NCI-H1417 treated with DMSO at 0.1 percent for 48 hours (cell line): ENCODE measurements at regions not wholly inside any gene's neighbourhood (a gene's known extent, or its start where the extent isn't known, plus 50 kb on each side); places are given as distances from the start of the nearest gene placed in this dataset.

Experiments
- DNase-seq: peaks from one replicate; lab custom pipeline; 2025; lab: John Stamatoyannopoulos, UW

DNA sequence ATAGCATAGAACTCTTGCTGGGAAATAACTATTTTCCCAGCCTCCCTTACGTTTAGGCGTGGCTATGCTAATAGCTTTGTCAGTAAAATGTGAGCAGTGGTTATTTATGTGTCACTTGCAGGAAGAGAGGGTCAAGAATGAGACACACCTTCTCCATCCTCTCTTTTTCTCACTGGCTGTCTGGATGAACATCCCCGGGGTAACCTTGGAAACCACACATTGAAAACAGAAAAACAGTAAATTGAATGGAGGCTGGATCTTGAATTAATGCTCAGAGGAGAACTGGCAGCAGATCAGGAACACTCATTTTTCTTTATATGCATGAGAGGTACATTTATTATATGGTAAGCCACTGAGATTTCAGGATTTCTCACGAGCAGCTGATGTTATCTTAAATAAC, 127.6 kb downstream of the DNAJB9 start:
- DNase-seq, result no peak

DNA sequence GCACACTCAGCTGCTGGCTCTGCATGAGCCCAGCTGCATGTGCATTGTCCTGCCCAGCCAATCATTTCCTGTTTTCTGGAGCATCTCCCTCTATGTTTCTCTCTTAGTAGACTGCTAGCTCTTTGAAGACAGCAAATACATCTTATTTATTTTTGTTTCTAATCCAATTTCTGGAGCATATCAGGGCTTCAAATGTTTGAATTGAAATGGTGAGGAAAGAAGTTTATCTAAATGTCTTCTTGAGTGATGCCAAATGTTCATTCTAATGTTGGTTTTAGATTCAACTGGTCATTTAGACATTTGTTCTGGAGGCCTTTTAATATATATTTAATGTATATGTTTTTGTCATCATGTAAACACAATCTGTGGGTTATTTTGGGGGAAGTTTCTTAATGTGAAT, 141.9 kb downstream of the DNAJB9 start:
- DNase-seq, result no peak

DNA sequence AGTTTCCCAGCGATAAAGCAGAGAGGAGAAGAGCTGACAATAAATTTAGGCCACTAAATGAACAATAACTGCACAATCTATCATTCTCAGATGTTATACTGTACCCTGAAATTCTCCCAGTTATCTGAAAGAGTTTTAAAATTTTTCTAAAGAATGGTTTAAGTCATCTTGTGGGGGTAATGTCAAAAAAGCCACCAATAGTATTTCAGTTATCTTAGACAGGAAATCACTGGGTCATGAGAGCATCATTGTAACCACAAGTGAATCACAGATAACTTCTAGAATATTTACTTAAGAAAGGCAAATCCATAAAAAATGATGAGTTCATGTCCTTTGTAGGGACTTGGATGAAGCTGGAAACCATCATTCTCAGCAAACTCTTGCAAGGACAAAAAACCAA, 147.1 kb downstream of the DNAJB9 start:
- DNase-seq, result no peak

DNA sequence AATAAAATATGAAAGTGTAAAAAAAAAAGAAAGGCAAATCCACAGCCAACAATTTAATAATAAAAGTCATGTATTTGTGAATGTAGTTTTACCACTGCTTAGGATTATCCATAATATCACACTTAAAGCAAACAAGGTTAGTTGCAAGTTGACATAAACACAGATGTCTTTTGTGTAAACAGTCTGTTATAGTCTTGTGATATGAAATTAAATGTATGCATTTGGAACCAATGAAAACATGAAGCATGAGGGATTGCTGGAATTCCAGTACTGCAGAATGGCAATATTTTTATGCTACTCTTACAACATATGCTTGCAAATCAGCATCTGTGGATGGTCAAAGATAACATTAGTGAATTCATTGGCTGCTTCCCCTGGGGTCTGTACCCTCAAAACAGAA, 148.1 kb downstream of the DNAJB9 start:
- no peak for DNase-seq

DNA sequence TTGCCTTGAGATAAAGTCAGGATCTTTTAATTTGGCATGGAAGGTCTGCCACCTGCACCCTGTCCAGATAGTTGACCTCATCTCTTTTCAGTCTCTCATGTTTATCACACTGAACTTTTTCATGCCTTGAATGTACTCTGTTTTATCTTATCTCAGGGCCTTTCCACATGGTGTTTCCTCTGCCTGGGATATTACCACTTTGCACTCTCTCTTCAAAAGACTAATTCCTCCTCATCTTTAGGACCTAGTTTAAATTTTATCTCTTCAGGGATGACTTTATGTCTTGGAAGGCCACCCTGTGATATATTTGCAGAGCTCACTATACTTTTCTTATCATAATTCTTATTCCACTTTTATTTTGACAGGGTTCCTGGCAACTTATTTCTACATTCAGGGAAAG, 150.0 kb downstream of the DNAJB9 start:
- DNase-seq, result no peak

DNA sequence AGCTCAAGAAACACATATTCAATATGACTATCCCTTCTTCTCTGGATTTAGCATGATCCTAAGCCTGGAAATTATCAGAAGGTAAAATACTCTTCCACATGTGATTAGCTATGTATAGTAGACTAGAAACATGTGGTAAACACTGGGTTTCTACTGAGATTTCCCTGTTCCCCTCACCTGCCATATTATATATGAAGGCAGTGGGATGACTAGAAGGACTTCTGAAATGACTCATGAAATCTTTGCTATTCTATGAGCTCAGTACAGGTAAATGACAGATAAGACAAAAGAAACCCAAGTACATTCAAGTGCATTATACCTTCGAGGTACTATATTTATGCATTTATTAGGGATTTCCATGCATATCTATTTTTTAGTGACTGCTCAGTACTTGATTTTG, 152.9 kb downstream of the DNAJB9 start:
- no peak for DNase-seq

DNA sequence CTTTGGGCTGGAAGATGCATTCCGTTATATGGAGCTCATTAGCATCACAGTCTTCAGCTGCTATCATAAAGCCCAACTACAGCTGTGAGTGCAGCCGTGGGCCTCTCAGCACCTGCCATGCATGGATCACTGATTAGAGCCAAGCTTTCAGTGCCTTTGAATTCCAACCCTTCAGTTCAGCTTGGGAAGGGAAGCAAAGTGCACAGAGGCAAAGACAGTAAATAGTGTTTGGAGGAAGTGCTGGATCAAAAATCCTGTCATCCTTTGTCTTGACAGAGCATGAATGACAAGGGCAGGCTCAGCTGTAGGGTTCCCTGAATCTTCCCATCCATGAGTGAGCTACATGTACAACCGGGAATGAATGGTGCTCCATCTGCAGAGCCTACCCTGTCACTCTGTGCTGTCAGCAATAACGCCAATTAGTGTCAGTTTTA, 153.7 kb downstream of the DNAJB9 start:
- no peak for DNase-seq

DNA sequence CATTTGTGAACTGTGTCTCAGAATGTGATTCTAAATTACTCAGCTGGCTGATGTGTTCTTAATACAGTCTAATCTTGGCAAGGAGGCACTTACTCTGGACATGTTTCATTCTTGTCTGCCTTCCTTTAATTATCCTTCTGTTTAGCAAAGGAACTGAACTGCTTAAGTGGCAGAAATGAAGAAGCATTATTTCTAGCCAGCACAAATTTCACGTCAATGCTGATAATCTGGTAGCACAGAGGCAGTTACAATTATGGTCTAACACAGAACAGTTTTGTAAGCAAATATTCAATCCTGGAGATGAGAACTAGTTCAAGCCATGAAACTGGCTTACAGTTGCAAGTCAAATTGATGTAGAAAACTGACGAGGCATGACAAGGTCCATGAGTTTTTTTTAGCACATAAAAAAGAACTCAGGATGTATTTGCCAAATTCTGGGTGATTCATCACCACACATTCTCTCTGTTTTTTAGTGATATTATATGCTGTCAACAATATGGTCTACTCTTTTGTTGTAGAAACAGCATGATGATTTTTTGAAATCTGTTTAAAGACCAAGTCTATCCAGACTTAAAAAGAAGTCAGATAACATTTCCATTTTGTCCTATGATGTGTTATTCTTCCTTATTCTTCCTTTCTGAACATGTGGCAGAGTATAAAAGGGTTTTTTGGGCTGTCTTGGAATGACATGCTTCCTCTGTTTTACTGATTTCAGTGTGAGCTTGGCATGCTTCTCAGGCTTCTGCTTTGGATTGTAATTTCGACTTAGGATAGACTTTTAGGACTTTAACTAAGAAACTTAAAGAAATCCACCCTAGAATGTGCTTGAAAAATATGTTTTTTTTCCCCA, 154.8 kb downstream of the DNAJB9 start:
- DNase-seq, result no peak

DNA sequence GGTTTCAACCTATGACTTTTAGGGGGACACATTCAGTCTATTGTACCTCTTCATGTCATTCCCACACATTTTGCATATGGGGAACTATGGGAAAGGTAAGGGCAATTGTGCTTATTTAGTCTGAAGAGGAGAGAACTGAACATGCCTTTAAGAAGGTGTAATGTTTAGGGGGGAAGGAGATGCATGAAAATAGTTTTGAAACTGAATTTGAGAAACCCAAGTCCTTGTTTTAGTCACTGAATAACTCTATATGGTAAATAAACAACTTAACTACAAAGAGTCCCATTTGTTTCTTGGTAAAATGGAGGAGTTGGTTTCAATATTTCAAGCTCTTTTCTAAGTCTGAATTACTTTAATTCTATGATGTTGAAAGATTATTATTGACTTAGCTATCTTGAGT, 166.1 kb downstream of the DNAJB9 start:
- no peak for DNase-seq

DNA sequence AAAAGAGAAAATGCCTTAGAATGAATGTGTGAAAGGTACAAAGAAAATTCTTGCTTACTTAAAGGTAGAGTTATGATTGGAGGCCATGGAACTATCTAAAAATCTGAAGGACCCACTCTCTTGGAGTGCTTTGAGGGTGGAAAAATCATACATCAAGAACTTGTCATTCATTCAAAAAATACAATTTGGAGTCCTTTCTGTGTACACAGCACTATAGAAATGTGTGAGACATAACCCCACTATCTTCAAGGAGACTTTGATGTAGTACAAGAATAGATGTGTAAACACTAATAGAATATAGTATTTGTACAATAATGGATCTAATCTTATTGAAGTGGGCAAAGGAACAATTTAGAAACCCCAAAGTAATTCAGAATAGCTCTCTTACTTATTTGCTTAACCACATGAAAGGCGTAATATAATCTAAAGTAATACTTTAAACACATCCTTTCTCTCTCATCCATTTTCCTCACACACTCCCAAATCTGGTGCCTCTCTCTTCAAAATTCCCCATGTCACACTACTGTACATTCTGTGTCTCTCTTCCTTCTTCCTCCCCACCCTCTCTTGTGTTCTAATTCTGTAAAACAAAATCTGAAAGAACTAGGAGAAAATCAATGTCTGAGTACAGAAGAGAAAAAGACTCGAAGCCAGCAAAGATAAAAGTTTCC, 166.7 kb downstream of the DNAJB9 start:
- no peak for DNase-seq

DNA sequence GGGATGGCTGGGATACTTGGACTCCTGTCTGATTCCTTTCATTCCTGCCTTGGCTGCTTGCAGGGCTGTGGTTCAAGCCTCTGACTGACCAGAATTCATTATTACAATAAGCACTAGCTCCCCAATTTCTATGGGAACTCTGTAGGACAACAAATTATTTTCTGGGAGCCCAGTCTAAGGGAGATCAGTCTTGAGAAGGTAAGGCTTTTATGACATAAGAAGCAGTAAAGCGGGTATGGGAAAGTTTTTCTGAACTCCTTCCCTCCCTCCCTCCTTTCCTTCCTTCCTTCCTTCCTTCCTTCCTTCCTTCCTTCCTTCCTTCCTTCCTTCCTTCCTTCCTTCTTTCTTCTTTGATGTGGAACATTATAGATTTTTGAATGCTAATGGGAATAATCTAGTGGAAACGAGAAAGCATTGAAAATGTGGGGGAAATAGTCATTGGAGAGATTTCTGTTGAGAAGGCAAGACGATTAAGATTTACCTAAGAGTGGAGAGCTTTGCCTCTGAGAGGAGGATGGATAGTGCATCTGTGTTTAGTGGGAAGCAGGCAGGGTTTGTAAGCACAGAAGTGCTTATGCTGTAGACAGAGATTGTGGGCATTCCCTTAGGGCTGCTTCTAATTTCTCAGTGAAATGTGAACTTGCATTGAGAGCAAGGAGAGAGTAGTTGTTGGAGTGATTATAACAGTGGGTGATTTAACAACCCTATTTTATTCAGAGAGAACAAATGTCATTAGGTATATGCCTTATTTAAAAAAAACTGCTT, 201.5 kb downstream of the DNAJB9 start:
- no peak for DNase-seq

DNA sequence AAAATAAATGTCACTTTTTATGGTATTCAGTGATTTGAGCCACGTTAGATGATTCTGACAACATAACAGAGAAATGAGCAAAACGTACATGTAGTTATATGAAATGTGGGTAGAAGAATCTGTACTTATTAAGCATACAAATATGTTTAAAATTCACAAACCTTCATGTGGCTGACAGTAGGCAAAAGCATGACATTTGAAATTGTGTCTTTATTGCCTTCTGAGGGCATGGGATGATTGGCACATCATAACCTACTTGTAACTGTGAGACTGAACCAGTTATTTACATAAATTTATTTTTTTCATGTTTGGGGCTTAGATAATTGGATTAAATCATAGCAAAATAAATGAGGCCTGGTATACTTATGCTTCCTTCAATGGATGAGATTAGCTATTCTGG, 202.2 kb downstream of the DNAJB9 start:
- no peak for DNase-seq

DNA sequence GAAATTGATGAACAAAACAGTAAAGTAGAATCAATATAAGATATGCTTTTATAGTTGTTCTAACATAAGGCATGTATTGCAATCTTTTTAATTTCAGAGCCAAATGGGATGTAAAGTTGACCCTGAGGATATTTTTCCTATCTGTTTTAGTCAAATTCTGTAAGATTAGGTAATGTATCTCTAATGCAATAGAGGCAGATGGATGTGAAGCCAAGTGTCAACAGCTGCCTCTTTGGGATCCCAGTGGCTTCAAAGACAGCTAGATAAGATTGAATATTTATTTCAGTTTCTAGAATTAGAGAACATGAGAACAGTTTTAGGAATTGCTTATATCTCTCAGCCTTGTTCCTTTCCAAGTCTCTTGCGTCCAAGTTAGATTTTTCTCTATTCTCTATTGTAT, 208.3 kb downstream of the DNAJB9 start:
- DNase-seq, result no peak

DNA sequence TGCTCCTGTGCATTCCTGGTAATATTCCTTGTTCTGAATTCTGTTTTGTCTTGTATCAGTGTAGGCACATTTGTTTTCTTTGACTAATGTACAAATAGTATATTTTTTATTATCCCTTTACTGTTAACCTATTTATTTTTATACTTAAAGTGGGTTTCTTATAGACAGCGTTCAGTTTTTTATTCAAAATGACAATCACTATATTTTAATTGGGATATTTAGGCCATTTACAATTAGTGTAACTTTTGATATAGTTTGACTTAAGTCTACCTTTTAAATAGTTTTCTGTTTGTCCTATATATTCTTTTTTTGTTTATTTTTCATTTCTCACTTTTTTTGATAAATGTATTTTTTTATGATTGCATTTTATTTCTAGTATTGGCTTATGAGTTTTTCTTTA, 219.8 kb downstream of the DNAJB9 start:
- DNase-seq, result no peak

DNA sequence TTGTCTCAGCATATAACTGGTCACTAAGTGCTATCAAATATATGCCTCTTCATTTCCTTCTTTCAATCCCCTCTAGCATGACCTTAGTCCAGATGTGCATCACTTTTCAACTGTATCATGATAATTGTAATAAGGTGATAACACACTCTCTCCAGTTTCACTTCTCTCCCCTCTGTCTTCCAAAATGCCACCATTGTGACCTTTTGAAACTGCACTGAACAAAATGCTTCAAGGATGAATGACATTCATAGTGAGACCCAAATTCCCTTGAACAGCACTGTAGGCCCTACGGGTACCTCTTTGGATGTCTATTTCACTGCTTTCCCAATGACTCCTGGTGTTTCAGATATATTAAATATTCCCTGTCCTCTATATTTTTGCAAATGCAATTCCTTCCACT, 224.8 kb downstream of the DNAJB9 start:
- DNase-seq, result no peak

DNA sequence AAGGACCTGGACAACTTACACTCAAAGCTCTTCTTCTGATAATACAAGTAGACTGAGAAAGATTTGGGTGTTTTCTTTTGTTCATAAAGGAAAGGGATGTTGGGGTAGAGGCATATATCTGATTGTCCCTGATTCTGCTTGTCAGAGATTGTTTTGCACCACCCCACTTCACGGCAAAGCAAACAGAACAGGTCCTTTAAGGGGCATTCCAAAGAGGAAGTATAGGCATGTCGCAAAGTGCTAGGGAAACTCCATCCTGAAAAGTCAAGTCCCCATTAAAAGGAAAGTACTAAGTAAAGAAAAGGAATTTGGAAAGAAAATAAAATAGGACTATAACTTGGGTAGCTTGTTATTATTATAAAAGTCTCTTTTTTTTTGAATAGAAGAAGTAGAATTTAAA, 233.0 kb downstream of the DNAJB9 start:
- DNase-seq, result no peak

DNA sequence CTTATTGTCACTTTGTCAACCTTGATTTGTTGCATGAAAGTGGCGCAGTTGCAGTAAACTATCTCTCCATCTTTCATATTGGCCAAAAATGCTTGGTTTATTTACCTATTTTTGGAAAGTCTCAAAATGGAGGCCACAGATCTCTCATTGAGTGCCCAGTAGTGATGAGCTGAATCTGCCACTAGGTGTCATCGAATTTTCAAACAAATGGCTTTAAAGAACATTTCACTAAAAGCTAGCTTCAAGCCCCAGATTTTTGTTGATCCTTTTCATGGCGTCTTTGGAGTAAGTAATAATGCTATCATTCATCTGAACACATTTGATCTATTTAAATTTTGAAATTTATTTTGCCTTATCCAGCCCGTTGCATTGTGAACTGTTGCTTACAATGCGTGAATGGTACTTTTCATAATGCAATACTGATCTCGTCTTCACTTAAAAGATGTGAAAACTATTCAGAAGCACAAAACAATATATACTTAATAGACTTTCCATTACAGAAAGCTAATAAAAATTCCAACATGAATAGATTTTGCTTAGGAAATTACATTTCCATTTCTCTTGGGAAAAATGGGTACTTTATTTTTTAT, 236.2 kb downstream of the DNAJB9 start:
- DNase-seq, result no peak

DNA sequence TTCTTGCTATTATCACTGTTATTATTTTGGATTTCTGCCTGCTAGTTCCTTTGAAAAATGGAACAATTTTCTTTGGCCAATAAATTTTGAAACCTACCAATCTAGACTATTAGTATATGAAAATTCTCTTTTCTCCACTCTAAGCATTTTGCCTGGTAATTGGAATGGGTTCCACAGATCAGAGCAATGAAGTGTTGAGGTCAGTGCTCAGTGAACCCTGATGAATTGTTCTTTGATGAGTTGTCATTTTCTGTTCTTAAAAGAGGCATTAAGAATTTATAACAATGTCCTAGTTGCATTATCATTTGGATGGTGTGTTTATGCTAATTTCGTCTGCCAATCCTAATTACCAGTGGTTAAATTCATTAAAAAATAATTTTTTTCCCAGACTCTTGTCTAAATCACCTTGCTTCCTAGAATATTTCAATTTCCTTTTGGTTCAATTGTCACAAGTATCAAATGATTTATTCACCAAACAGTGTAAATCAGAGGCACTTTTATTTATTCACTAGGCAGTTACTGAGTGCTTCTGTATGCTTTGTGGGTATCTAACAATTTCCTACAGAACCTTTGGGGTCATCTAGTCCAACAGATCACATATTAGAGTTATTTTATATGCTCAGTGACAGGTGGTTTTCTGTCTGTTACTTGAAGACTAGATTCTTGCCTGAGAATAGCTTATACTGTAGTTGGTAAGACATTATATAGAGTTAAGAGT, 239.0 kb downstream of the DNAJB9 start:
- no peak for DNase-seq

DNA sequence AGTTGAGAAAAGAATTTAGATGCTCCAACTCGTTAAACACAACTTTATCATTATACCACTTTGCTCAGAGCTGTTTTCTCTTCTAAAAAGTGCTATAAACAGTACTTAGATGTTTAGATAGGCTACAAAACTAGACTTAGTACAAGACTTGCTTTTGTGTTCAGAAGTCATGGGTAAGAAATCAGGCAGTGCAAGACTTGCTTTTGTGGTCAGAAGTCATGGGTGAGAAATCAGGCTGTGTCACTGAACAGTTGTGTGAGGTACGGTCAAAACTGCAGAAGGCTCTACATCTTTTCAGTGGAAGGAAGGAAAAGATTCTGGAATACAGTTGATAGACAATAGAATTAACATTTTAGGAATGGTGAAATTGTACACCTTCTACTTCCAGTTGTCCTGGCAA, 239.7 kb downstream of the DNAJB9 start:
- DNase-seq, result no peak

DNA sequence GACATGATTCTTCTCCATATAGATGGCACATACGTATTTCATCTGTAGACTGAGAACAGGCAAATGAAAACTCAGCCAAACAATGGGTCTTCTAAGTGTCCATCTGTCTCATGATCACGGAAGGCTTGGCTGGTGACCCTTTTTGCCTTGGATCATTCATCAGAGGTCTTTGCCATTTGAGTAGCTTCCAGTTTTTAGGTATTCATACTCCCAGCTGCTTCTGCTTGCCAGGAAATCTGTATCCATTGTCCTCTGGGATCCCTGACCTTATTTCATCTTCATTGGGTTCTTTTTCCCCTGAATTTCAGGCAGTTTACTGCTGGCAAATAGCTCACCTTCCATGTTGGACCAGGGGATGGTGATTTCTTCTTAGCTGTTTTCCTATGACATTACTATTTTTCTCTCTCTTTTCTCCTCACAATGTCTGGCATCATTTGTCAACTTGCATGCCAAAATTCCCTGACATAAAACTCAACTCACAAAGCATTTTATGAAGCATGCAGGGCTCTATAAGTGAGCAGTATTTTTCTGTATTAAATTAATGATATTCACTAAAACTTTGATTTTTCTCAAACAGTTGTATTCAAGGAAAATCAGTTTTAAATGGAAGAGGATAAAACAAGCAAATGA, 241.2 kb downstream of the DNAJB9 start:
- DNase-seq, result no peak

DNA sequence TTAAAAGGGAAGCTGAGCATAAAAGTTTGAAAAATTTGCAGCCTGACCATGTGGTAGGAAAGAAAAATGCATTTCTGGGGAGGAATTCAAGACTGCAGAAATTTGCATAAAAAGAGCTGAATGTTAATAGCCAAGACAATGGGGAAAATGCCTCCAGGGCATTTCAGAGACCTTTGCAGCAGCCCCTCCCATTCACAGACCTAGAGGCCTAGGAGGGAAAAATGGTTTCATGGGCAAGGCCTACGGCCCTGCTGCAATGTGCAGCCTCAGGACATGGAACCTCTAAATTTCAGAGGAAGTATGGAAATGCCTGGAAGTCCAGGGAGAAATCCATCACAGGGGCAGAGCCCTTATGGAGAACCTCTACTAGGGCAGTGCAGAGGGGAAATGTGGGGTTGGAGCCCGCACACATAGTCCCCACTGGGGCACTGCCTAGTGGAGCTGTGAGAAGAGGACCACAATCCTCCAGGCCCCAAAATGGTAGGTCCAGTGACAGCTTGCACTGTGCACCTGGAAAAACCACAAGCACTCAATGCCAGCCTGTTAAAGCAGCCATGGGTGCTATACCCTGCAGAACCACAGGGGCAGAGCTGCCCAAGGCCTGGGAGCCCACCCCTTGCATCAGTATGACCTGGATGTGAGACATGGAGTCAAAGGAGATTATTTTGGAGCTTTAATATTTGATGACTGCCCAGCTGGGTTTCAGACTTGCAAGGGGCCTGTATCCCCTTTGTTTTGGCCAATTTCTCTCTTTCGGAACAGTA, 243.8 kb downstream of the DNAJB9 start:
- no peak for DNase-seq
